Hippocampal formation (tissue), 2 donors: ENCODE measurements at regions not wholly inside any gene's neighbourhood (a gene's known extent, or its start where the extent isn't known, plus 50 kb on each side); places are given as distances from the start of the nearest gene placed in this dataset.

Source experiments
- DNase-seq, 2 donors: peaks; one replicate each; lab custom pipeline; 2025; lab: John Stamatoyannopoulos, UW

DNA sequence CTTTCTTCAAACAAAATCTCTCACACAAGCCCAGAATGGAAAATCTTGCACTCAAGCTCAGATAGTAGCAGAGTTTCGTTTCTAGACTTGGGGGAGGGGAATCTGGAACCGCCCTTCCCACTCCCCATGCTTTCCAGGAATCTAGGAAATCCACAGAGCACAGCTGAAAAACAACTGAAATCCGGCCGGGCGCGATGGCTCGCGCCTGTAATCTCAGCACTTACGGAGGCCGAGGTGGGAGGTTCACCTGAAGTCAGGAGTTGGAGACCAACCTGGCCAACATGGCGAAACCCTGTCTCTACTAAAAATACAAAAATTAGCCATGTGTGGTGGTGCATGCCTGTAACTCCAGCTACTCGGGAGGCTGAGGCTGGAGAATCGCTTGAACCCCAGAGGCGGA, 127.3 kb upstream of the SLC34A2 start:
- no peak for DNase-seq

DNA sequence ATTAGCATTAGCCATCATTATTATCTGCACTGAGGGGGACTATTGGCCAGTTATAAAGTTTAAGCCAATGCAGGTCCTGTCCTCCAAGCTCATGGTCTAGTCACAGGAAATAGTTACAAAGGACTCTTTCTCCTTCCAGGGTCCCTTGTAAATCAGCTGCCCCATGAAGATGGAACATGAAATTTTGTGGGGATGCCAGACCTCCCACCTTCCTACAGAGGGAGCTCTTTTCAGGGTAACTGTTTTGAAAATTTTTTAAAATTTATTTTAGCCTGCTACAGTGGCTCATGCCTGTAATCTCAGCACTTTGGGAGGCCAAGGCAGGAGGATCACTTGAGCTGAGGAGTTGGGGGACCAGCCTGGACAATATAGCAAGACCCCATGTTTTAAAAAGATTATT, 124.4 kb upstream of the SLC34A2 start:
- DNase-seq: no peak

DNA sequence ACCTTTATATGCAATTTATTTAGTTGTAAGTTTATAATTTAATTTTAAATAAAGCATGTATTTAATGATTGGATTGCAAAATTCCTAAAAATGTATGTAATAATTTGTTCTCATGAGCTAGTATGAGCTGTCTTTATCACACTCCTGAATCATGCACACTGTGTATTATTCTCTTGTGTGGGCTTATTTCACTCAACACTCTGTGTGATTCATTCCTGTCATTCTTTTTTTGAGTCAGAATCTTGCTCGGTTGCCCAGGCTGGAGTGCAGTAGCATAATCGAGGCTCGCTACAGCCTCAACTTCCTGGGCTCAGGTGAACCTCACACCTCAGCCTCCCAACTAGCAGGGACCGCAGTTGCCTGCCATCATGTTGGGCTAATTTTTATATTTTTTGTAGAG, 123.1 kb upstream of the SLC34A2 start:
- DNase-seq: no peak

DNA sequence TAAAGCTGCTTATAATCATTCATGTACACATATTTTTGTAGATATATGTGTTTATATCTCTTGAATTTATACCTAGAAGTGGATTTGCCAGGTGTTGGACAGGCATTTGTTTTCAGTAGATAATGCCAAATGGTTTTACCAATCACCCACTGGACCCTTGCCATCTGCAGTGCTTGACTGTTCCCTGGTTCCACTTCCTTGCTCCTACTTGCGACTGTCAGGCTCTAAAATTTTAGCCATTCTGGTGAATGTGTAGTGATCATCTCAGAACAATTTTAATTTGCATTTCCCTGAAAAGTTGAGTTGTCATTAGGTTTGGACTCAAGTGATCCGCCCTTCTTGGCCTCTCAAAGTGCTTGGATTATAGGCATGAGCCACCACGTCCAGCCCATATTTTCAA, 122.4 kb upstream of the SLC34A2 start:
- DNase-seq: no peak

DNA sequence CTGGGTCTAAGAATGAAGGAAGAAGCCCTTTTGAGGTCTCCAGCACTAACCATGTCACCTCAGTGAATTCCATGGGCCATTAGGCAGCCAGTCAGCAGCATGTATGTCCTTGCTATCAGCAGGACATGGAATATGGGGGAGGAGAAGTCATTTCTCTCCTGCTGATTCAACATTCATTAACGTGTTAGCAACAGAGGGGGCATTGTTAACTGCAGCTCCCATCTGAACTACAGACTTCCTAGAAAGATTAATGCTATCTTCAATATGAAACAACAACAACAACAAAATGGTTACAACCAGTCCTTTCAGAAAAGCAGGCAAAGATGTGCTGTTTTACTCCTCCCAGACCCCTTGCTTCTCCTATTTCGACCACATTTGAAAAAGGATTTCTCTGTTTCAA, 120.4 kb upstream of the SLC34A2 start:
- no peak for DNase-seq

DNA sequence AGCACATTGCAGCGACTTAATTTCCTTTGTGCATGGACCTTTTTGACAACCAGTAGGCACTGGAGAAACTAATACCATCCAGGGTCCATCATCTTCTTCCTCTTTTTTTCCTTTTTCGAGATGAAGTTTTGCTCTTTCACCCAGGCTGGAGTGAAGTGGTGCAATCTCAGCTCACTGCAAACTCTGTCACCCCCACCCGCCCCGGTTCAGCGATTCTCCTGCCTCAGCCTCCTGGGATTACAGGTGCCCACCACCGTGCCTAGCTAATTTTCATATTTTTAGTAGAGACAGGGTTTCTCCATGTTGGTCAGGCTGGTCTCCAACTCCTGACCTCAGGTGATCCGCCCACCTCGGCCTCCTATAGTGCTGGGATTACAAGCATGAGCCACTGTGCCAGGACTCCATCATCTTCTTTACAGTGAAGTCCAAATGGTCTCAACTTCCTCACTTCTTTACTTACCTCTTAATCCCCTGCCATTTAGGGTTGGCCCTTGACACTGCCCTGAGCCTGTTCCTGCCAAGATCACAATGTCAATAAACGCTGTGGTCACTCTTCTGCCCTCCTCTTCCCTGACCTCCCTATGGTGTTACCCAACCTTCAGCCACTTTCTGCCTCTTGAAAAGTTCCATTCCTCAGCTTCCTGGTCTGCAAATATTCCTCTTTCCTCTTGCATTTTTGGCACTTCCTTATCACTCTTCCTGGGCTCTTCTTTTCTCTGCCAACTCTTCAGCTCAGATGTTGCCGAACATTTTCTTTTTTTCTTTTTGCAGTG, 119.8 kb upstream of the SLC34A2 start:
- DNase-seq: no peak

DNA sequence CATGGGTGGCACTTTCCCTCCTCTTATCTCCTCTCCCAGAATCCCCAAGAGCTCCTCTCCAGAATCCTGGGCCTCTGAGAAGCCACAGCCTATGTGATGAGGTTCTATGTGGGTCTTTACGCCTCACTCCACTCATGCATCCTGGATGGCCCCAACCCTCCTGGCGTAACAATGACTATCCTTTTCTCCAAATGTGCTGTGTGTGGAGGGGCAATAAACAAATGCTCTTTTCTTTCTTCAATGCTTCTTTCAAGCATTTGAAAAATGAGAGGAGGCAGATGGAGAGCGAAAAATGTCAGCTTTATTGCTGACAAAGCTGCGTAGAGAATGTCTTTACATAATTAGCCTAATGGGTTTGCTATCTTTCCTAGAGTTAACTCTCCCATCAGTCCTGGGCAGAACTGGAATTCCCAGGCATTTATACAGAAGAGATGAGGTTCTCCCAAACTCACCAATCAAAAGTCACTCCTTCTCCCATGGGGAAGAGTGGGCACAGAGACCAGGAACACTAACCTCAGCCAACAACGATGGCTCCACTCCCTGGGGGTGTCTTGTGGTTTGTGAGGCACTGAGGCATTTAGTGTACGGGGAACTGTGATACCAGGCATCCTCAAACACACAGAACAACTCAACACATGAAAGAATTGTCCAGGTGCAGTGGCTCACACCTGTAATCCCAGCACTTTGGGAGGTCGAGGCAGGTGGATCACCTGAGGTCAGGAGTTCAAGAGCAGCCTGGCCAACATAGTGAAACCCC, 118.9 kb upstream of the SLC34A2 start:
- DNase-seq: no peak

DNA sequence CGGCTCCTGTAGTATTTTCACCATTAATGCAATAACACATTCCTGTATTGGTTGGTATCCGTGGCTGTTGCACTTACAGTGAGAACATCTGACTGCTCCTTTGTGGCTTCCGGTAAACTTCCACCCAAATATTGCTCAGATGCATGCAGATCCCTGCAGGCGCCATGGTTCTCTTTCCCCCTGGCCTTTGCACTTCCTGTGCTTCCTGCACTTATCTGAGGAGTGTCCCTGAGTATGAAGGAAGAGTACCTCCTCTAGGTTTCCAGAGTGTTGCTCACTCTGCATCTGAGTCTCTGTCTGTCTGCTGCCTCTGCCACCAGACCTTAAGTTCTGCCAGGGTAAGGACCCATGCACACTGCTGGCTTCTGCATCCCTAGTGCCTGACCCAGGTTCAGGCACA, 117.2 kb upstream of the SLC34A2 start:
- no peak for DNase-seq

DNA sequence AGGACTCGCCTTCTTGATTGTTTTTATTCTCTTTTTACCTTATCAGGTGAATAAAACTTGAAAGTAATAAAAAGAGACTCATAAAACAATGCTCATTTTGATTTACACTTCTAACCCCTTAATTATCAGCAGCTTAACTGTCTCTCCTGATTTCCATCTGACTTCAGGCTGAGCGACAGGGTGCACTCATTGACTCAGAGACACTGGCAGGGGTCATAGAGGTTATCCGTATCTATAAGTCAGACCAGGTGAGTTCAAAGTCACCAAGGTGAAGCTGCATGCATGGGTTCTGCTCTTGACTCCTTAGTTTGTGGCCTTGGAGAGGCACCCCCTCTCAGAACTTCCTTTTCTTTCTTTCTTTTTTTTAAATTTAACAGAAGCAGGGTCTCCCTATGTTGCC, 116.4 kb upstream of the SLC34A2 start:
- no peak for DNase-seq

DNA sequence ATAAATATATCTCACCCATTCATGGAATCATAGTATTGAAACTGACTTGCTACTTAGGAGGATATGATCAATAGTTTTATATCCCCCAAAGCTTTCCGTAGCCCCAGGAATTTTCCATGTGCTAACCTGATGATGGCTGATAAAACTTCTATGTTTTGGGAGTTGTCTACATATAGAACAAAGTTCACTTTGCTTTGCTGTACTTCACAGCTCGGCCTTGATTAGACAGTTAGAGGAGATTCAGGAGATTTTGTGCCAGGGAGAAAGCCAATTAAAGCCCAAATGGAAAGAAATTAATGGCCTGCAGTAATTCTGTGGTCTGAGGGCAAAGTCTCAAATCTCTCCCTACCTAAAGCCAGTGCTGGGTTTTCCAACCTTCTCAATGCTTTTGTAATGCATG, 114.9 kb upstream of the SLC34A2 start:
- no peak for DNase-seq

DNA sequence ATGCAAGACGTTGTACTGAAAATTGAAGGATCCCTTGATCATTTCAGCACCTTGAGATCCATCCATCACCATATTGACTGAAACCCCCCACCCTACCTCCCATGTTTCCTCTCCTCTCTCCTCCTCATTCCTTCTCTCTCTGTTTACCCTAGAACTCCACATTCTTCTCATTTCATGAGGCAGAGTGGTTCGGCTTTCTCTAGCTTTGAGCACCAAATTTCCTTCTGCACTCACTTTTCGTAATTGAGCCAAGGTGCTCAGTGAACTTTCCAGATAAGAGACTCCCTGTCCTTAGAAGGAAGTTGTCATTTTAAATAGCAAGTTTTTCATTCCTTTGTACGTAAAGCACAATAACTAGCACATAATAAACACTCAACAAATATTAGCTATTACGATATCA, 108.3 kb upstream of the SLC34A2 start:
- no peak for DNase-seq

DNA sequence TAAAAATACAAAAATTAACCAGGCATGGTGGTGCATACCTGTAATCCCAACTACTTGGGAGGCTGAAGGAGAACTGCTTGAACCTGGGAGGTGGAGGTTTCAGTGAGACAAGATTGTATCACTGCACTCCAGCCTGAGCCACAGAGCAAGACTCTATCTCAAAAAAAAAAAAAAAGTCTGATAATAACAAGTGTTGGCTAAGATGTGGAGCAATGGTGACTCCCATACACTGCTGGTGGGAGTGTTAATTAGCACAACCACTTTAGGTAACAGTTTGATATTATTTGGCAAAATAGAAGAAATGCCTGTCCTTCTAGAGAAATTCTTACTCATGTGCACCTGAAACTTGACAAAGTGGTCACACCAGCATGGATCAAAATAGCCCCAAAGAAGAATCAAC, 106.2 kb upstream of the SLC34A2 start:
- DNase-seq: no peak

DNA sequence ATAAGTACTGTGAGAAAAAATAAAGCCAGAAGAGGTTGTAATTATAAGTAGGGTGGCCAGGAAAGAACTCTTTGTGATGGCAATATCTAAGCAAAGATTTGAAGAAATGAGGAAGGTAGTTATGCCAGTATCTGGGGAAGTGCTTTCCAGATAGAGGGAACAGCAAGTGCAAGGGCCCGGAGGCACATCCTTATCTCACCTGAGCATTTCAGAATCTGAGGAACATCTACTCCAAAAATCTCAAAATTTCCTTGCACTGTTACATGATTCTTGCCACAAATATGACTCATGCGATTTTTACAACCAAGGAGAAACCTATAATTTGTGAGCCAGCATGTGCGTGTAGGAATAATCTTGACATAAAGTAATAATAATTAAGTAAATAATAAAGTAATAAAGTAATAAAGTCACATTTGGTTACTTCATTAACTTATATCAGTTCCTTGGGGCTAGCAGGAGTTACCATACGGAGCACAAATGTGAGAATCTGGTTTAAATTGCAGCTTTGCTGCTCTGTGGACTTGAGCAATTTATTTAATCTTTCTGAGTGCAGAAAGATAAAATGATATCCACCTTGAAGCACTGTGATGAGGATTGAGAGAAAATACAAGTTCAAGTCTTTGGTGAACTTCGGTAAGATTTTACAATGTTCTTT, 105.1 kb upstream of the SLC34A2 start:
- DNase-seq: no peak

DNA sequence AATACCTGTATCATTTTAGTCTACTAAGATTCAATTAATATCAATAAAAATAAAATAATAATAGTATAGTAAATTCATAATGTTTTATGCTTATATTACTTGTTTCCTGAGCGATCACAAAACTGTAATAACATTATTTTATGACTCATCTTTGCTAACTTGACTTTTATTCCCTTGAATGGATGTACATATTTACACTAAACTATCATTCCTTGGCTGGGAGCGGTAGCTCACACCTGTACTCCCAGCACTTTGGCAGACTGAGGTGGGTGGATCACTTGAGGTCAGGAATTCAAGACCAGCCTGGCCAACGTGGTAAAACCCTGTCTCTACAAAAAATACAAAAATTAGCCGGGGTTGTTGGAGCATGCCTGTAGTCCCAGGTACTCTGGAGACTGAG, 104.0 kb upstream of the SLC34A2 start:
- DNase-seq: no peak

DNA sequence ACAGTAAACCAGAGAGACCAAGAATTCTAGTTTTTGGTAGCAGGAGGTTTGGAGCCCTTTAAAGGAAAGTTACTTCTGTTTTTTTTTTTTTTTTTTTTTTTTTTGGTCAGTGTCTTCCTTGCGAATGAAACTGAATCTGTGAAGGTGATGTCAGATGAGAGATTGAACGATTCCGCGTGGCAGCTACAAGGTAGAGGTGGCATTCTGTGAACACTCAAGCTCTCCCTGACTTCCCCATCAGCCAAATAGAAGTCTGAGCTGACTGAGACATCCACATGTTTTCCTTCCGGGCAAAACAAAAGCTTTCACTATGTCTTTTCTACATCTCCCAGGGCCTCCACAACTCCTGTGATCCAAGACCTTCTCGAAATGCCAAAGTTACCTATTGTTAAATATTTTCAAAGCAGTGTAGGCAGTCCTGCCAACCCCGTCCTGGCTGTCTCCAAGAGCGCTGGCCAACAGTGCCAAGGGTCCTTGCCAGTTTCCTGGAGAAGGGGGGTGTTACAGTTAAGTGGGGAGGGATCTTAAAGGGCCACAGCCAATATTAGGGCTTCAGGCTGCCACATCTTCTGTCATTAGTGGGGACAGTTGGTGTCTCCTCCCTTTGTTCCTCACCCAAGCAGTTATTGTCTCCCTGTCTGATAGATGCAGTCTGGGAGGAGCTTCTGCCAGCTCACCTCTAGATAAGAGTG, 102.9 kb upstream of the SLC34A2 start:
- DNase-seq: peak; percentile 18 to 19

DNA sequence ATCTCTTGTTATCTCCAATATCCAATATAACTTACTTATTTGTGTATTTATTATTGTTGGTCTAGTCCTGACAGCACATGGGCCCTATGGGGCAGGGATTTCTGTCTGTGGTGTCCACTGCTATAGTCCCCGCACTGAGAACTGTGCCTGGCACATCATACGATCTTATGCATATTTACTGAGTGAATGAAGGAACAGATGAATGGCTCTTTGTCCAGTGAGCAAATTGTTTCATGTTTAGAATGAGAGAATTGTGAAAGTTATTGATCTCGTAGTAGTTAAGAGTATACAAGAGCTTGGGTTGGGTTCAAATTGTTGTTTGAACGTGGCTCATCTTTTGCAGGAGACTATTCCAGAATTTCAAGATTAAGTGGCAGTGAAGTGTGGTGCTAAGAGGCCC, 96.1 kb upstream of the SLC34A2 start:
- no peak for DNase-seq

DNA sequence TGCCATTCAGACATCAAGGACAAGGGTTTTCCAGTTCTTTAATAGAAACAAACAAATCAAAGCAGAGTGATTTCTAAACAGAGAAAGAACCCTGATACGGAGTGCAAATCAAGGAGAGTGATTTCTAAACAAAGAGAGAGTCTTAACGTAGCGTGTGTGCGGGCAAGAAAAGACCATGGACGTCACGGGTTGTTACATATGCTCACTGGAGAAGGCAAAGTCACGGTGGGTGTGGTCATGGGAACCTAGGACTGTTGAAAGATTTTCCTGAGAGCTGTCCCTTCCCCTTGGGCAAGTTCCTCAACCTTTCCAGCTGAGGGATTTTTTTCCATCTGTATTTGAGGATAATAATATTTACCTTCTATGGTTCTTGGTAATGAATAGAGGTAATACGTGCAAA, 95.0 kb upstream of the SLC34A2 start:
- no peak for DNase-seq

DNA sequence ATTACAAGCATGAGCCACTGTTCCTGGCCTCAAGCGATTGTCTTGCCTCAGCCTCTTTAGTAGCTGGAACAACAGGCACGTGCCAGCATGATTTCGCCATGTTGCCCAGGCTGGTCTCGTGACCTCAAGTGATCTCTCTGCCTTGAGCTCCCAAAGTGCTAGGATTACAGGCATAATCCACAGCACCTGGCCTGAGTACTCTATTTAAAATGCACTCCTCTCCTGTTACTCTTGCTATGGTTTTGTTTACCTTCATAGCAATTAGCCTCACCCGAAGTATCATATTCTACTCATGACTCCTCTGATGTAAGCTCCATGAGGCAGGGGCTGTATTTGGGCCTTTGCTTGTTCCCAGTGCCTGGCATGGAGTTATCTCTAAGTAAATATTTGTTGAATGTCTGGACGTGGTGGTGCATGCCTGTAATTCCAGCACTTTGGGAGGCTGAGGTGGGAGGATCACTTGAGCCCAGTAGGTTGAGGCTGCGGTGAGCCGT, 92.5 kb upstream of the SLC34A2 start:
- no peak for DNase-seq

DNA sequence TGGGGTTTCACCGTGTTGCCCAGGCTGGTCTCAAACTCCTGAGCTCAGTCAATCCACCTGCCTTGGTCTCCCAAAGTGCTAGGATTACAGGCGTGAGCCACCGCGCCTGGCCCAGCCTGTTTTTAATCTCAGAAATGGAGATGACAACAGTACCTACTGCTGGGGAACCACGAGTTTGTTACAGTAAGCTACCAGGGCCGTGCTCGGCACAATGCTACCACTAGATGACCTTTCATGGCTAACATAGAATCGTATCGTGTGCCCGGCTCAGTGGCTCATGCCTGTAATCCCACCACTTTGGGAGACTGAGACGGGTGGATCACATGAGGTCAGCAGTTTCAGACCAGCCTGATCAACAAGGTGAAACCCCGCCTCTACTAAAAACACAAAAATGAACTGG, 90.8 kb upstream of the SLC34A2 start:
- no peak for DNase-seq

DNA sequence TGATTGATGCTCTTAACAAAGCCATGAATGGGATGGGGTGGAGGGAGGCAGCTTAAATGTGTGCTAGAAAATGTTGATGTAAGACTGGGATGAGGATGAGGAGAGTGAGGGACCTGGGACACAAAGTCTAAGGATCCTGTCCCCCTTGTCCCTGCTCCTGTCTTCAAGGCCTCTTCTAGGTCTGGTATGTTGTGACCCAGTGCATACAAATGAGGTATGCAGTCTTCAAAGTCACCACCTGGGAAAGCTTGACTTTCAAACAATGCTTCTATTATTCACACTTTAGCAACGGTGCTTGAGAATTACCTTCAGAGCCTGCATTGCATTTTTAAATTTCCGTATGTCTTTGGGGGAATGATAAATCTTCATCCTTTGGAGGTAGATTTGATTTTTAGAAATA, 88.4 kb upstream of the SLC34A2 start:
- no peak for DNase-seq

DNA sequence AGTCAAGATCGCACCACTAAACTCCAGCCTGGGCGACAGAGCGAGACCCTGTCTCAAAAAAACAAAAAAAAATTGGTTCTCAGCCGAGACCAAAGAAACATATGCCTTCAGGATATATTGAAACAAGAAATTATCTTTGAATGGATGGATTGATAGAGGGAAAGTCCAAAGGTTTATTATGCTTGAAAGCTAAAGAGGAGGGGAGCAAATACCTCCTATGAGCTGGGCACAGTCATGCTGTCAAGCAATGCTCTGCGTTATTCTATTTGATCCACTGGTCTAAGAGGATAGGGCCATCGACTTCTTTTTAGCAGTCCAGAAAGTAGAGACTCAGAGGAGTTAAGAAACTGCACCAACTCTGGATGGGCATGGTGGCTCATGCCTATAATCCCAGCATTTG, 85.9 kb upstream of the SLC34A2 start:
- DNase-seq: no peak

DNA sequence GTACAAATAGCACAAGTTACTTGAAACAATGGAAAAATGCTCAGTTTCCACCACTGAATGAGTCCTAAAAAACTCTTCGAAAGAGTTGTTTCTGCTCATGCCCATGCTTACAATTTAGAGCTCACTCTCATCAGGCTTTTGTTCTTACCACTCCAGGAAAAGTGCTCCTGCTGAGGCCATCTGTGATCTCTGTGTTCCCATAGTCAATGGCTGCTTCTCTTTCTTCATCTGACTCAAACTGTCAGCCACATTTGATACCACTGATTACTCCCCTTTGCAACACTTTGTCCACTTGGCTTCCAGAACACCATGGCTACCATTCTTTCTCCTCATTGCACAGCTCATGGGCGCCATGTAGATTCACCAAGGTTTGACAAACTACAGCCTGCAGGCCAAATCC, 80.0 kb upstream of the SLC34A2 start:
- no peak for DNase-seq
